ENCODE measurements at regions not wholly inside any gene's neighbourhood (a gene's known extent, or its start where the extent isn't known, plus 50 kb on each side); places are given as distances from the start of the nearest gene placed in this dataset.

DNA sequence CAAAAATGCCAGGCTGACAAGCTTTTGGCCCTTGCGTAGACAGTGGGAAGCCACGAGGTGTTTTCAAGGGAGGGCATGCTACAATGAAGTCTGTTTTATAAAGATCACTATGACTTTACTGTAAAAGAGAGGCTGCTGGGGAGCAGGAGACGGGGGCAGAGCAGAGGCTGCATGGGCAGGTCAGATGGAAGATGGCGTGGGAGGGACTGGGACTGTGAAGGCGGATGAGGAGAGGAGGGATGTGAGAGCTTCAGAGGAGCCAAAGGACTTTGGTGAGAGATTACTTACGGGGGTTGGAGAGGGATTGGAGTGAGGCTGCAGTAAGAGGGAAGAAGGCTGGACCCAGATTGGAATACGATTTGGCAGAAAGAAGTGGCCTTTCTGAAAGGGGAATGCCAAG is 86.6 kb upstream of the PCBD1 start:
- TF ChIP-seq CEBPB (IDR thresholded peaks at IDR 0.05), result no peak
- TF ChIP-seq, protein P1, sequence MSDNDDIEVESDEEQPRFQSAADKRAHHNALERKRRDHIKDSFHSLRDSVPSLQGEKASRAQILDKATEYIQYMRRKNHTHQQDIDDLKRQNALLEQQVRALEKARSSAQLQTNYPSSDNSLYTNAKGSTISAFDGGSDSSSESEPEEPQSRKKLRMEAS (IDR thresholded peaks at IDR 0.05), result no peak

Data from Ishikawa (cell line).